GM12891 (cell line): ENCODE measurements at regions not wholly inside any gene's neighbourhood (a gene's known extent, or its start where the extent isn't known, plus 50 kb on each side); places are given as distances from the start of the nearest gene placed in this dataset.

ENCODE experiments used
- PAX5 ChIP-seq: IDR thresholded peaks from 2 replicates; pipeline ENCODE4 v1.6.1; 2011; ENCODE audit warnings: low read length, moderate library complexity, mild to moderate bottlenecking; ENCODE audit not compliant: insufficient read depth, severe bottlenecking
- POLR2A ChIP-seq: IDR thresholded peaks from 2 replicates; pipeline ENCODE4 v1.6.1; 2011; ENCODE audit warnings: low read depth, low read length, control low read depth
- POLR2AphosphoS5 ChIP-seq: IDR thresholded peaks from 2 replicates; pipeline ENCODE4 v1.6.1; 2011; ENCODE audit warnings: low read depth, low read length, control low read depth
- POU2F2 ChIP-seq: IDR thresholded peaks from 2 replicates; pipeline ENCODE4 v1.6.1; 2011; ENCODE audit warnings: low read depth, mild to moderate bottlenecking, control low read depth, low read length, moderate library complexity
- TAF1 ChIP-seq: IDR thresholded peaks from 2 replicates; pipeline ENCODE4 v1.6.1; 2011; ENCODE audit warnings: low read depth, low read length, control low read depth

DNA sequence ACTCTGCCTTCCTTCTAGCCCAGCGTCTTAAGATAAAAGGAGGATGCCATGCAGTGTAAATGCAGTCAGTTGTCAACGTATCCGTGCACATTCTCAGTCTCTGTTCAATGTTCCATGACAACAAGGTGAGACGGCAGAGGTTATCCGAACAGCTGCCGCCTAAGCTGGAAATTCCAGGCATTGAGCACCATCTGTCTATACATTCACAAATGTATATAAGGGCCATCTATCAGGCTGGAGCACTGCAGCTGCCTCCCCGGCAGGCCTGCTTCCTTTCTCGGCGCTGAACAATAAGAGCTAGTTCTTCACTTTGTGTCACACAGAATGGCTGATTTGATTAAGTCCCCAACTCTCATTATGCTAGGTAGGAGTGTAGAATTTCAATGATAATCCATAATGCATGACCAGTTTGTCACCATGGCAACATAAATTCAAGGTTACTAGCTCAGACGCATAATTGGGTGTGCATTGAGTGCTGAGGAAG is 282.2 kb upstream of the SOX11 start:
- no peak for TF ChIP-seq POLR2AphosphoS5
- no peak for TF ChIP-seq POLR2A
- no peak for TF ChIP-seq TAF1
- no peak for TF ChIP-seq POU2F2
- TF ChIP-seq PAX5 = no peak
